A549 (cell line): ENCODE measurements at regions not wholly inside any gene's neighbourhood (a gene's known extent, or its start where the extent isn't known, plus 50 kb on each side); places are given as distances from the start of the nearest gene placed in this dataset.

Experiments
- ATAC-seq, 2 experiments: fragments of 200-7000 bp in 1 of 2; fragments of >200 bp in 1 of 2; cut with Nextera tagmentation in 1 of 2; cut with Tn5 transposase in 1 of 2; 3 replicates each; pipeline versions ENCODE4 v1.8.0 to v1.9.1; 2018 to 2020; ENCODE audit warnings: mild to moderate bottlenecking in 1 of 2, moderate library complexity in 1 of 2
- CTCF ChIA-PET: fragments of 300-600 bp; sonication (Branson Sonifier 250); formaldehyde crosslinking; extraction: SDS; loops from one replicate; lab custom pipeline; 2021; ENCODE audit warnings: antibody characterized with exemption, inconsistent platforms; lab: Yijun Ruan, JAX
- POLR2A ChIA-PET: fragments of 350-600 bp; formaldehyde crosslinking; extraction: SDS; loops from one replicate; lab custom pipeline; 2021; ENCODE audit warnings: antibody characterized with exemption, inconsistent platforms; lab: Yijun Ruan, JAX
- DNase-seq, 2 experiments: peaks; one replicate each; pipeline versions ENCODE4 v3.0.0 to v3.0.0-alpha.2; 2011 to 2016; ENCODE audit warnings: low read depth in 1 of 2, low spot score in 1 of 2
- FAIRE-seq: peaks from 2 replicates; lab custom pipeline; 2011; peaks lifted over from hg19 to GRCh38; lab: Jason Lieb, UNC
- H3K27ac ChIP-seq, 2 experiments: fragments of >200 bp; sonication (Bioruptor Twin); formaldehyde crosslinking; 3 replicates each; pipeline ENCODE4 v1.5.1; 2016 to 2017
- H3K4me1 ChIP-seq: fragments of >200 bp; sonication (Bioruptor Twin); formaldehyde crosslinking; 3 replicates; pipeline ENCODE4 v1.6.1; 2016
- H3K4me2 ChIP-seq: fragments of >200 bp; sonication (Bioruptor Twin); formaldehyde crosslinking; 3 replicates; pipeline ENCODE4 v1.6.1; 2016
- H3K4me3 ChIP-seq: fragments of >200 bp; sonication (Bioruptor Twin); formaldehyde crosslinking; 3 replicates; pipeline ENCODE4 v1.5.1; 2016
- H3K9me3 ChIP-seq: fragments of >200 bp; sonication (Bioruptor Twin); formaldehyde crosslinking; 3 replicates; pipeline ENCODE4 v1.6.1; 2016
- CHD2 ChIP-seq: fragments of 150-350 bp; IDR thresholded peaks from 2 replicates; pipeline ENCODE4 v1.6.1; 2014; ENCODE audit warnings: low read length; ENCODE audit not compliant: partially characterized antibody
- CHD4 ChIP-seq: fragments of 200-600 bp; sonication (generic); IDR thresholded peaks from 2 replicates; pipeline ENCODE4 v1.6.1; 2016; ENCODE audit warnings: antibody characterized with exemption, mild to moderate bottlenecking, borderline replicate concordance
- EHF ChIP-seq: fragments of 250-450 bp; sonication (Bioruptor Pico); IDR thresholded peaks from 2 replicates; pipeline ENCODE4 v1.5.0; 2020; ENCODE audit warnings: mild to moderate bottlenecking
- ESRRA ChIP-seq: fragments of 150-350 bp; IDR thresholded peaks from 2 replicates; pipeline ENCODE4 v1.6.1; 2014; ENCODE audit warnings: mild to moderate bottlenecking, low read length, borderline replicate concordance
- FOXS1 ChIP-seq: fragments of 250-450 bp; sonication (Bioruptor Pico); IDR thresholded peaks from 2 replicates; pipeline ENCODE4 v1.5.0; 2020; ENCODE audit warnings: mild to moderate bottlenecking, moderate library complexity
- GATA3 ChIP-seq: IDR thresholded peaks from 2 replicates; pipeline ENCODE4 v1.6.1; 2012; ENCODE audit warnings: borderline replicate concordance
- HDAC2 ChIP-seq: fragments of 200-600 bp; sonication (generic); IDR thresholded peaks from 2 replicates; pipeline ENCODE4 v1.6.1; 2016
- HEYL ChIP-seq: fragments of 250-450 bp; sonication (Bioruptor Pico); IDR thresholded peaks from 2 replicates; pipeline ENCODE4 v1.8.0; 2021; ENCODE audit warnings: mild to moderate bottlenecking, moderate library complexity
- HOXA7 ChIP-seq: fragments of 250-450 bp; sonication (Bioruptor Pico); IDR thresholded peaks from 2 replicates; pipeline ENCODE4 v1.5.0; 2020; ENCODE audit warnings: mild to moderate bottlenecking, moderate library complexity
- HOXB13 ChIP-seq: fragments of 250-450 bp; sonication (Bioruptor Pico); IDR thresholded peaks from 2 replicates; pipeline ENCODE4 v1.5.0; 2020; ENCODE audit warnings: low read depth, mild to moderate bottlenecking, moderate library complexity
- KDM5A ChIP-seq: fragments of 200-600 bp; sonication (generic); IDR thresholded peaks from 2 replicates; pipeline ENCODE4 v1.6.1; 2016; ENCODE audit warnings: antibody characterized with exemption, mild to moderate bottlenecking
- MAZ ChIP-seq: fragments of 150-350 bp; IDR thresholded peaks from 2 replicates; pipeline ENCODE4 v1.6.1; 2014; ENCODE audit warnings: antibody characterized with exemption, low read depth, low read length, borderline replicate concordance
- MYC ChIP-seq: IDR thresholded peaks from 2 replicates; pipeline ENCODE4 v1.6.1; 2012; ENCODE audit warnings: mild to moderate bottlenecking, inconsistent platforms, low read length, improper control_type of control experiment, borderline replicate concordance
- NFE2L2 ChIP-seq: fragments of 150-350 bp; conservative IDR thresholded peaks from 2 replicates; pipeline ENCODE4 v1.6.1; 2014; ENCODE audit warnings: low read length
- NPAS2 ChIP-seq: fragments of 250-450 bp; sonication (Bioruptor Pico); IDR thresholded peaks from 2 replicates; pipeline ENCODE4 v1.8.0; 2022; ENCODE audit warnings: mild to moderate bottlenecking, moderate library complexity, borderline replicate concordance
- NR3C1 ChIP-seq: fragments of >200 bp; sonication (Bioruptor Twin); formaldehyde crosslinking; IDR thresholded peaks from 3 replicates; pipeline ENCODE4 v1.6.1; 2017
- POLR2A ChIP-seq: IDR thresholded peaks from 2 replicates; pipeline ENCODE4 v1.6.1; 2012; ENCODE audit warnings: mild to moderate bottlenecking, low read length
- POLR2AphosphoS2 ChIP-seq: conservative IDR thresholded peaks from 2 replicates; pipeline ENCODE4 v1.6.1; 2012; ENCODE audit warnings: low read length, improper control_type of control experiment, inconsistent platforms
- RAD21 ChIP-seq, 2 experiments: fragments of >200 bp in 1 of 2; sonication (Bioruptor Twin) in 1 of 2; formaldehyde crosslinking in 1 of 2; IDR thresholded peaks in 1 of 2; conservative IDR thresholded peaks in 1 of 2; 2 replicates in 1 of 2; 3 replicates in 1 of 2; pipeline ENCODE4 v1.6.1; 2012 to 2018; ENCODE audit warnings: inconsistent platforms in 1 of 2
- SMC3 ChIP-seq: fragments of >200 bp; sonication (Bioruptor Twin); formaldehyde crosslinking; IDR thresholded peaks from 3 replicates; pipeline ENCODE4 v1.6.1; 2018; ENCODE audit warnings: inconsistent platforms
- SREBF2 ChIP-seq: fragments of 450-650 bp; IDR thresholded peaks from 2 replicates; pipeline ENCODE4 v1.6.1; 2014; ENCODE audit warnings: mild to moderate bottlenecking, moderate library complexity
- TFCP2L1 ChIP-seq: fragments of 250-450 bp; sonication (Bioruptor Pico); IDR thresholded peaks from 2 replicates; pipeline ENCODE4 v1.5.0; 2021; ENCODE audit warnings: mild to moderate bottlenecking
- TP53 ChIP-seq: fragments of 250-450 bp; sonication (Bioruptor Pico); IDR thresholded peaks from 2 replicates; pipeline ENCODE4 v1.5.0; 2021; ENCODE audit warnings: mild to moderate bottlenecking, moderate library complexity
- ZC3H11A ChIP-seq: fragments of 450-650 bp; IDR thresholded peaks from 2 replicates; pipeline ENCODE4 v1.6.1; 2014; ENCODE audit warnings: antibody characterized with exemption, mild to moderate bottlenecking
- ZNF302 ChIP-seq: fragments of 250-450 bp; sonication (Bioruptor Pico); IDR thresholded peaks from 2 replicates; pipeline ENCODE4 v1.9.0; 2021; ENCODE audit warnings: inconsistent platforms, mild to moderate bottlenecking, moderate library complexity
- ZSCAN20 ChIP-seq: fragments of 250-450 bp; sonication (Bioruptor Pico); IDR thresholded peaks from 2 replicates; pipeline ENCODE4 v1.8.0; 2022; ENCODE audit warnings: mild to moderate bottlenecking, moderate library complexity
- WGBS: methylation state at CpG from one replicate; pipeline ENCODE4 v1.1.6; 2017; ENCODE audit errors: missing lambda C conversion rate; 5-methylcytosine and 5-hydroxymethylcytosine counted together
- TF ChIP-seq, protein P1 (sequence below): IDR thresholded peaks from 2 replicates; pipeline ENCODE4 v1.6.1; 2012
- TF ChIP-seq, protein P2 (sequence below): IDR thresholded peaks from 2 replicates; pipeline ENCODE4 v1.6.1; 2012; ENCODE audit warnings: low read depth, borderline replicate concordance
- TF ChIP-seq, protein P3 (sequence below): fragments of 250-450 bp; sonication (Bioruptor Pico); IDR thresholded peaks from 2 replicates; pipeline ENCODE4 v1.5.0; 2020; ENCODE audit warnings: low read depth, mild to moderate bottlenecking, moderate library complexity
- TF ChIP-seq, protein P4 (sequence below): fragments of >200 bp; sonication (Bioruptor Twin); formaldehyde crosslinking; IDR thresholded peaks from 3 replicates; pipeline ENCODE4 v1.5.1; 2016

DNA sequence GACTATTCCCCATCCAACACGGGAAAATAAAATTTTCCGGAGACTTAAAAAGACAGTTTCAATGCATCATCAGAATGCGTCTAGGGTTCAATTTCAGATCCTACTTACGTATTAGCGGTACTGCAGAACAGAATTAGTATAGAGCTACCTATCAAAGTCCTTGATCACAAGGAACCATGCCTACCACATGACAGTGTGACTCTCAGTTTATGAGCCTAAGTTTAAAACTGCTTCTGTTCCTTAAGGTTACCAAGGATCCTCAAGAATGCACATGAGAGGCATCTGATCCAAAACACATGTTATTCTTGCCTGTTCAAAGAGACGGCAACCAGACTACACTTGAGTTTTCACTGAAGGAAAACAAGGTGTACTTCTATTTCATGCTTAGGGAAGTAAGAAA is 369.7 kb downstream of the EPHA4 start:
- no peaks in the 10 kb centered on the region for H3K9me3 ChIP-seq
- 41% methylated on average over 6 of the region's 6 CpGs for WGBS
- ATAC-seq = no peak
- CTCF ChIA-PET = no interaction called here
- DNase-seq = no peak
- no peak for FAIRE-seq
- TF ChIP-seq POLR2AphosphoS2 = no peak
- no peak for TF ChIP-seq POLR2A
- no peak overlapping the region for H3K4me3 ChIP-seq
- POLR2A ChIA-PET = no interaction called here
- H3K27ac ChIP-seq = no peak overlapping the region
- H3K4me1 ChIP-seq = no peaks in the 10 kb centered on the region
- no peak overlapping the region for H3K4me2 ChIP-seq

DNA sequence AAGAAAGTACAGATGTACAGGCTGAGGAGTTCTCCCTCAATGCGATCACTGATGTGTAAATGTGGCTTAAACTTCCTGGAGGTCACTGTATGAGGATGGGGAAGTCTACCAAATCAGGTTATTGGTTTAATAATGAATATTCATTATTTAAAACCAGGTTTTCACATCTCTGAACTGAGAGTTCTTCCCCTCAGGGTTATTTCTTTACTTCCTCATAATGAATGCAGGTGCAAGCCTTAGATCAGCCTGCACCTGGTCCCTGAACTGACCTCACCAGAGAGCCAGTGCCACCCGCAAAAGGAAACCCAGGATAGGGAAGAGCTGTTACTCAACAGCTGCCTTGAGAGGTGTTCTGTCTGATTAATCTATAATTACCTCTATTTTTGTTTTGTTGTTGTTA is 369.0 kb downstream of the EPHA4 start:
- Histone ChIP-seq H3K9me3 (no peaks in the 10 kb centered on the region), H3K4me3 (no peak overlapping the region), H3K4me2 (no peak overlapping the region), H3K27ac (no peak overlapping the region), H3K4me1 (no peaks in the 10 kb centered on the region)
- DNase-seq = no peak
- CTCF ChIA-PET = no interaction called here
- TF ChIP-seq, protein P1, sequence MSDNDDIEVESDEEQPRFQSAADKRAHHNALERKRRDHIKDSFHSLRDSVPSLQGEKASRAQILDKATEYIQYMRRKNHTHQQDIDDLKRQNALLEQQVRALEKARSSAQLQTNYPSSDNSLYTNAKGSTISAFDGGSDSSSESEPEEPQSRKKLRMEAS = no peak
- TF ChIP-seq ESRRA (no peak), TP53 (no peak)
- no peak for ATAC-seq
- POLR2A ChIA-PET = no interaction called here
- WGBS = 24% methylated on average over 2 of the region's 2 CpGs
- FAIRE-seq = no peak

DNA sequence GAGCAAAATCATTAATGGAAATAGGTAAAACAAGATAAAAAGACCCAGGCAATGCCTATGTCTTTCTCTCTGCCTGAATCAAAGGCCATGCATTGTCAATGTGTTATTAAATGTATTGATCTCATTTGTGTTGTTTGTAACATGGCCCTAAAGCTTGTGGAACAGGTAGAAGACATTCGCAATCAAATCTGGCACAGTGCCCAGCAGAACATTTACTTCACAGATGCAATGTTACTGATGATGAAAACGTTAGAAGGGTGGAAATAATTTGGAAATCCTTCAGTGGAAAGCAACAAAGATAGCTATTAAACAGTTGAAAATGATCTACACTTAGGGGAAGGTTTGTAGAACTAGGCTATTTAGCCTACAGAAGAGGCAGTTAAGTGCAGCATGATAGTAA is 368.2 kb downstream of the EPHA4 start:
- FAIRE-seq (no peak), DNase-seq (no peak), ATAC-seq (no peak)
- CTCF ChIA-PET = no interaction called here
- Histone ChIP-seq H3K27ac (no peak overlapping the region), H3K4me2 (no peak overlapping the region), H3K4me3 (no peak overlapping the region), H3K4me1 (no peaks in the 10 kb centered on the region), H3K9me3 (no peaks in the 10 kb centered on the region)
- POLR2A ChIA-PET = no interaction called here
- 29% methylated on average over 2 of the region's 2 CpGs for WGBS
- TF ChIP-seq, protein P2, sequence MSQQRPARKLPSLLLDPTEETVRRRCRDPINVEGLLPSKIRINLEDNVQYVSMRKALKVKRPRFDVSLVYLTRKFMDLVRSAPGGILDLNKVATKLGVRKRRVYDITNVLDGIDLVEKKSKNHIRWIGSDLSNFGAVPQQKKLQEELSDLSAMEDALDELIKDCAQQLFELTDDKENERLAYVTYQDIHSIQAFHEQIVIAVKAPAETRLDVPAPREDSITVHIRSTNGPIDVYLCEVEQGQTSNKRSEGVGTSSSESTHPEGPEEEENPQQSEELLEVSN = no peak
- TF ChIP-seq, protein P3, sequence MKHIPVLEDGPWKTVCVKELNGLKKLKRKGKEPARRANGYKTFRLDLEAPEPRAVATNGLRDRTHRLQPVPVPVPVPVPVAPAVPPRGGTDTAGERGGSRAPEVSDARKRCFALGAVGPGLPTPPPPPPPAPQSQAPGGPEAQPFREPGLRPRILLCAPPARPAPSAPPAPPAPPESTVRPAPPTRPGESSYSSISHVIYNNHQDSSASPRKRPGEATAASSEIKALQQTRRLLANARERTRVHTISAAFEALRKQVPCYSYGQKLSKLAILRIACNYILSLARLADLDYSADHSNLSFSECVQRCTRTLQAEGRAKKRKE (CRISPR knock-in tag) = no peak
- TF ChIP-seq, protein P4, sequence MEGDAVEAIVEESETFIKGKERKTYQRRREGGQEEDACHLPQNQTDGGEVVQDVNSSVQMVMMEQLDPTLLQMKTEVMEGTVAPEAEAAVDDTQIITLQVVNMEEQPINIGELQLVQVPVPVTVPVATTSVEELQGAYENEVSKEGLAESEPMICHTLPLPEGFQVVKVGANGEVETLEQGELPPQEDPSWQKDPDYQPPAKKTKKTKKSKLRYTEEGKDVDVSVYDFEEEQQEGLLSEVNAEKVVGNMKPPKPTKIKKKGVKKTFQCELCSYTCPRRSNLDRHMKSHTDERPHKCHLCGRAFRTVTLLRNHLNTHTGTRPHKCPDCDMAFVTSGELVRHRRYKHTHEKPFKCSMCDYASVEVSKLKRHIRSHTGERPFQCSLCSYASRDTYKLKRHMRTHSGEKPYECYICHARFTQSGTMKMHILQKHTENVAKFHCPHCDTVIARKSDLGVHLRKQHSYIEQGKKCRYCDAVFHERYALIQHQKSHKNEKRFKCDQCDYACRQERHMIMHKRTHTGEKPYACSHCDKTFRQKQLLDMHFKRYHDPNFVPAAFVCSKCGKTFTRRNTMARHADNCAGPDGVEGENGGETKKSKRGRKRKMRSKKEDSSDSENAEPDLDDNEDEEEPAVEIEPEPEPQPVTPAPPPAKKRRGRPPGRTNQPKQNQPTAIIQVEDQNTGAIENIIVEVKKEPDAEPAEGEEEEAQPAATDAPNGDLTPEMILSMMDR = no peak
- TF ChIP-seq TFCP2L1 (CRISPR knock-in tag) (no peak), MYC (no peak), NPAS2 (CRISPR knock-in tag) (no peak), CHD2 (no peak), HOXA7 (CRISPR knock-in tag) (no peak), ZNF302 (CRISPR knock-in tag) (no peak), NR3C1 (no peak), ZSCAN20 (CRISPR knock-in tag) (no peak), ZC3H11A (no peak), CHD4 (no peak)

DNA sequence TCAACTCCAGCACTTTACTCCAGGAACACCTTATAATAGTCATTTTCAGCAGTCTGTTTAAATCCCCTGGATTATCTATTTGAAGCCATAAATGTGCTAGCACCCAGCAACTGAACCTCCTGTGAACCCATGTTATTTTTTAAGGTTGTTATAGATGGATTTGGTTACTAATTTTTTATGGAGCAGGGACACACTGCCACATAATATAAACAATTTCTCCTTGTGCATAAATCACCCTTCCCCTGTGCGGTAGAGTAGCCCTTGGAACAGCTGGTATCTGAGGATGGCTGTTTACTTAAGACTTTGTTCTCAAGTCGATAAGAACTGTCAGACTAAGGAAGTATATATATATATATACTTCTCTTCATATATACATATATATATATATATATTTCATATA is 367.4 kb downstream of the EPHA4 start:
- ChIA-PET POLR2A (no interaction called here), CTCF (no interaction called here)
- WGBS = 15% methylated on average over 2 of the region's 2 CpGs

More for the DNA sequence above, 367.4 kb downstream of the EPHA4 start:
- ATAC-seq (no peak), FAIRE-seq (no peak)
- Histone ChIP-seq H3K4me2 (no peak overlapping the region), H3K4me3 (no peak overlapping the region), H3K9me3 (no peaks in the 10 kb centered on the region), H3K27ac (no peak overlapping the region)
- TF ChIP-seq KDM5A = no peak
- no peak for TF ChIP-seq EHF
- TF ChIP-seq POLR2AphosphoS2 = no peak
- TF ChIP-seq NFE2L2 = no peak
- no peak for TF ChIP-seq HDAC2
- TF ChIP-seq SREBF2 = no peak
- TF ChIP-seq SMC3 = no peak
- TF ChIP-seq GATA3 = no peak
- TF ChIP-seq MAZ = no peak
- no peak for TF ChIP-seq HOXB13 (CRISPR knock-in tag)
- no peak for TF ChIP-seq HEYL (CRISPR knock-in tag)
- TF ChIP-seq FOXS1 (CRISPR knock-in tag) = no peak
- no peak for TF ChIP-seq NR3C1
- no peak for TF ChIP-seq ZC3H11A
- no peak for TF ChIP-seq RAD21 (conservative IDR thresholded peaks at IDR 0.05 in 1 of 2, IDR thresholded peaks at IDR 0.05 in 1 of 2)
- TF ChIP-seq TP53 = no peak
- TF ChIP-seq, all 56 proteins: peak for 0
- H3K4me1 ChIP-seq = no peaks in the 10 kb centered on the region
- no peak for DNase-seq
